ENCODE measurements at regions not wholly inside any gene's neighbourhood (a gene's known extent, or its start where the extent isn't known, plus 50 kb on each side); places are given as distances from the start of the nearest gene placed in this dataset.

GRCh38 chr3:78186404-78186803 lies 1146.5 kb downstream of the ROBO2 start:
- Histone ChIP-seq H3K79me2 (ENCODE audit: insufficient read depth, low read length) (no peaks in the 10 kb centered on the region), H3K4me2 (ENCODE audit: insufficient read depth, insufficient read length, low read length) (no peak overlapping the region), H2AFZ (ENCODE audit: low read length) (no peak overlapping the region), H2BK20ac (ENCODE audit: low read depth, low read length, poor library complexity, severe bottlenecking) (no peak overlapping the region), H3K14ac (ENCODE audit: insufficient read depth, low read length) (no peak overlapping the region), H3K18ac (ENCODE audit: insufficient read length, low read depth, low read length) (no peak overlapping the region), H4K5ac (ENCODE audit: insufficient read length, low read depth, low read length) (no peak overlapping the region), H3K79me1 (ENCODE audit: insufficient read depth, low read depth, low read length, poor library complexity, severe bottlenecking) (no peaks in the 10 kb centered on the region), H4K20me1 (ENCODE audit: control insufficient read depth, insufficient read depth, insufficient read length) (no peaks in the 10 kb centered on the region), H3K23ac (ENCODE audit: insufficient read length, low read depth, low read length) (no peak overlapping the region), H2AK5ac (ENCODE audit: insufficient read length, low read length) (no peak overlapping the region), H3K56ac (ENCODE audit: insufficient read length, low read depth, low read length) (no peak overlapping the region), H2BK15ac (ENCODE audit: low read depth, low read length) (no peak overlapping the region), H4K8ac (replicated peaks; ENCODE audit: insufficient read length, low read depth, low read length) (no peak overlapping the region), H4K91ac (ENCODE audit: insufficient read length, low read depth, low read length) (no peak overlapping the region), H3K4ac (ENCODE audit: low read depth, low read length) (no peak overlapping the region), H3K23me2 (ENCODE audit: insufficient read length, low read depth, low read length, poor library complexity, severe bottlenecking) (no peaks in the 10 kb centered on the region), H3K9me3 (ENCODE audit: control insufficient read depth, low read depth, low read length) (no peaks in the 10 kb centered on the region), H2BK120ac (ENCODE audit: low read depth, low read length, poor library complexity, severe bottlenecking) (no peak overlapping the region), H3K9ac (ENCODE audit: extremely low read depth, insufficient read length, low read length) (no peak overlapping the region), H3K4me1 (ENCODE audit: insufficient read depth, low read length) (no peaks in the 10 kb centered on the region), H3K27ac (ENCODE audit: insufficient read length, low read depth, low read length) (no peak overlapping the region), H2BK12ac (ENCODE audit: insufficient read length, low read depth, low read length) (no peak overlapping the region), H3T11ph (ENCODE audit: low read length) (no peak overlapping the region), H3K27me3 (ENCODE audit: insufficient read depth, low read length) (no peaks in the 10 kb centered on the region), H2BK5ac (ENCODE audit: insufficient read length, low read length) (no peak overlapping the region)
- Mint-ChIP-seq H3K27ac (no peak overlapping the region; a peak in 1 of 7 replicates), H3K4me1 (peaks cover 17 to 21% of the 10 kb centered on the region in 2 experiments), H3K36me3 (ENCODE audit: insufficient read depth in 1 of 3, low read depth in 3 of 3) (peaks cover 0 to 7% (median 2%) of the 10 kb centered on the region in 3 experiments; a peak in 4 of 7 replicates), H3K27me3 (ENCODE audit: low read depth) (no peaks in the 10 kb centered on the region), H3K4me3 (no peak overlapping the region), H3K9me3 (peaks cover 3 to 6% of the 10 kb centered on the region in 2 experiments; a peak in 3 of 5 replicates)
- no peak for TF ChIP-seq CTCF (conservative IDR thresholded peaks at IDR 0.05)
- WGBS (ENCODE audit: extremely low coverage, insufficient read length, low lambda C conversion rate), result no CpG with 5 or more reads among the region's 1 CpG
- no peak for DNase-seq
